Upper lobe of right lung (tissue), 1 donor: ENCODE measurements at regions not wholly inside any gene's neighbourhood (a gene's known extent, or its start where the extent isn't known, plus 50 kb on each side); places are given as distances from the start of the nearest gene placed in this dataset.

ENCODE experiments used
- ATAC-seq: fragments of 200-7000 bp; cut with Tn5 transposase; one replicate; pipeline ENCODE4 v1.9.1; 2020; ENCODE audit warnings: mild to moderate bottlenecking, moderate library complexity
- DNase-seq: peaks from one replicate; pipeline ENCODE4 v3.0.0-alpha.2; 2020
- H3K27ac ChIP-seq: fragments of 200-600 bp; one replicate; pipeline ENCODE4 v1.8.0; 2022
- H3K27me3 ChIP-seq: fragments of 200-600 bp; one replicate; pipeline ENCODE4 v1.8.0; 2022; ENCODE audit warnings: mild to moderate bottlenecking
- H3K36me3 ChIP-seq: fragments of 200-600 bp; one replicate; pipeline ENCODE4 v1.8.0; 2022
- H3K4me1 ChIP-seq: fragments of 200-600 bp; one replicate; pipeline ENCODE4 v1.8.0; 2022
- H3K4me3 ChIP-seq: fragments of 200-600 bp; one replicate; pipeline ENCODE4 v1.8.0; 2022; ENCODE audit warnings: mild to moderate bottlenecking
- H3K9me3 ChIP-seq: fragments of 200-600 bp; one replicate; pipeline ENCODE4 v1.8.0; 2022
- intact Hi-C: fragments of 100-400 bp; cut with DNase I; formaldehyde crosslinking; loops from one replicate; pipeline ENCODE4 v1.11.0; 2022
- TF ChIP-seq, protein P1 (sequence below): fragments of 200-600 bp; IDR thresholded peaks from one replicate; pipeline ENCODE4 v1.8.0; 2022; ENCODE audit warnings: antibody characterized with exemption
- donor health status: DM: no; HTN: yes; CAD: no; lungs with severe emphysema.

DNA sequence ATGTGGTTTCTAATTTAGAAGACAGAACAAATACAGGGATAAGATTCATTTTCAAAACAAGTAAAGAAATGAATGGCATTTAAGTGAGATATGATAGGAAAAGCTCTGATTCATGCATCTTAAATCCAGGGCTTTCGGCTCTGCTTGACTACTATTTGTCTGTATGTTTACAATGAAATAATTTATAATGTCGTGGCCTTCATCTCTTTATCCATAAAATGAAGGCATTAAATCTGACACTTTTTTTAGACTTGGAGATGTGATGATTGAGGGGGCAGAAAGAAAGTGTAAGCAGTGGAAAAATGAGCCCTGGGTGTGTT, 115.7 kb upstream of the KIT start:
- DNase-seq (no peak), ATAC-seq (no peak)
- H3K27ac ChIP-seq, result no peak overlapping the region
- H3K4me1 ChIP-seq, result peaks cover 7% of the 10 kb centered on the region
- H3K9me3 ChIP-seq, result no peaks in the 10 kb centered on the region
- H3K4me3 ChIP-seq, result no peak overlapping the region
- no peaks in the 10 kb centered on the region for H3K36me3 ChIP-seq
- no peaks in the 10 kb centered on the region for H3K27me3 ChIP-seq
- intact Hi-C loops, result no loop called here
- TF ChIP-seq, protein P1, sequence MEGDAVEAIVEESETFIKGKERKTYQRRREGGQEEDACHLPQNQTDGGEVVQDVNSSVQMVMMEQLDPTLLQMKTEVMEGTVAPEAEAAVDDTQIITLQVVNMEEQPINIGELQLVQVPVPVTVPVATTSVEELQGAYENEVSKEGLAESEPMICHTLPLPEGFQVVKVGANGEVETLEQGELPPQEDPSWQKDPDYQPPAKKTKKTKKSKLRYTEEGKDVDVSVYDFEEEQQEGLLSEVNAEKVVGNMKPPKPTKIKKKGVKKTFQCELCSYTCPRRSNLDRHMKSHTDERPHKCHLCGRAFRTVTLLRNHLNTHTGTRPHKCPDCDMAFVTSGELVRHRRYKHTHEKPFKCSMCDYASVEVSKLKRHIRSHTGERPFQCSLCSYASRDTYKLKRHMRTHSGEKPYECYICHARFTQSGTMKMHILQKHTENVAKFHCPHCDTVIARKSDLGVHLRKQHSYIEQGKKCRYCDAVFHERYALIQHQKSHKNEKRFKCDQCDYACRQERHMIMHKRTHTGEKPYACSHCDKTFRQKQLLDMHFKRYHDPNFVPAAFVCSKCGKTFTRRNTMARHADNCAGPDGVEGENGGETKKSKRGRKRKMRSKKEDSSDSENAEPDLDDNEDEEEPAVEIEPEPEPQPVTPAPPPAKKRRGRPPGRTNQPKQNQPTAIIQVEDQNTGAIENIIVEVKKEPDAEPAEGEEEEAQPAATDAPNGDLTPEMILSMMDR, result no peak

DNA sequence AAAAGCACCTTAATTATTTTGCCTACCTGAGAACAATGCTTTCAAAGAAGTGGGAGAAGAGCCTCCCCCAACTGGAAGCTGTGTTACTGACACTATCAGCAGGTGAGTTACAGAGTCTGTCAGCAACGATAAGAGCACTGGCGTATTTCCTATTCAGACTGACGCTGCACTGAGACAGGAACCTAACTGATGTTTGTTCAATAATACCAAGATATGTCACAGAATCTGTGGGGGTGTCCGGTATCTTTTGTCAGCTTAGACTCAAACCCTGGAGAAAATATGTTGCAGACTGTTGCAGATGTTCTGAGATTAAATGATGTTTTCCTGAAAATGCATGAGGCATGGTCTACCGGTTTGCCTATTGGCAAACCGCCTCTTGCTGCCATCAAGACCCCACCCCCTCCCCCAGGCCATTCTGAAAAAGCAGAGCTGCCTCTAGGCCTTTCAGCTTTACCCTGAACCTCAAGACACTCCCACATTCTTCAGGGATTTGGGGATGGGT, 115.2 kb upstream of the KIT start:
- ATAC-seq, result no peak
- no peak for DNase-seq
- intact Hi-C loops, result no loop called here
- H3K27ac ChIP-seq, result no peak overlapping the region
- H3K36me3 ChIP-seq, result no peaks in the 10 kb centered on the region
- H3K27me3 ChIP-seq, result no peaks in the 10 kb centered on the region
- TF ChIP-seq, protein P1, result no peak
- H3K4me1 ChIP-seq, result peaks cover 7% of the 10 kb centered on the region
- H3K4me3 ChIP-seq, result no peak overlapping the region
- H3K9me3 ChIP-seq, result no peaks in the 10 kb centered on the region

DNA sequence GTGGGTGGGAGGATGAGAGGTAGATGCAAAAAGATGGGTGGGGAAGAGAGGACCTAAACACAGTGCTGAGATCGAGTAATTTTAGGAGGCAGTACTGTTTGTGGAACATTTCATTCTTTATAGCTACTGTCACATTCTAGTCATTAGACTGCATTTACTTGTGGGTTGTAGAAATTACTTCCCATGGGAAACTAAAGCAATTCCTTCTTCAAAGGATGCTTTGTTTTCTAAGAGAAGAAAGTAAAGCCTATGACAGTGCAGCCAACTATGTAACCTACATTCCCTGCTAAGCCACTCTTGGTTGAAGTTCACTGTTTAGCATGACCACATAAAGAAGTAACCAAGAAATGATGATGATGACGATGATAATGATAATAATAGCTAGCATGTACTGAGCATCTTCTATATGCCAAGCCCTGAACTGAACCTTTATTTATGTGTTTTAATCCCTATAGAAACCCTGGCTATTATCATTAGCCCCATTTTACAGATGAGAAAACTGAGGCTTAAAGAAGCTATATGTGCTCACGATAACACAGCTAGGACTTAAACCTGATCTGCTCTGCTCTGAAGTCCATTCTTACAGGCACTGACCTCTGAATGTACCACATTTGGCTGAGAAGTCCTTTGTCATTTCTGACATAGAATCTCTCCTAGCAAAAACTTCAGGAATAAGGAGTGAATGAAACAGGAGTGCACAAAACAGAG, 114.5 kb upstream of the KIT start:
- TF ChIP-seq, protein P1, result no peak
- Histone ChIP-seq H3K36me3 (no peaks in the 10 kb centered on the region), H3K4me3 (no peak overlapping the region), H3K4me1 (peaks cover 7% of the 10 kb centered on the region), H3K27me3 (no peaks in the 10 kb centered on the region), H3K27ac (no peak overlapping the region), H3K9me3 (no peaks in the 10 kb centered on the region)
- no peak for DNase-seq
- no peak for ATAC-seq
- intact Hi-C loops, result no loop called here

DNA sequence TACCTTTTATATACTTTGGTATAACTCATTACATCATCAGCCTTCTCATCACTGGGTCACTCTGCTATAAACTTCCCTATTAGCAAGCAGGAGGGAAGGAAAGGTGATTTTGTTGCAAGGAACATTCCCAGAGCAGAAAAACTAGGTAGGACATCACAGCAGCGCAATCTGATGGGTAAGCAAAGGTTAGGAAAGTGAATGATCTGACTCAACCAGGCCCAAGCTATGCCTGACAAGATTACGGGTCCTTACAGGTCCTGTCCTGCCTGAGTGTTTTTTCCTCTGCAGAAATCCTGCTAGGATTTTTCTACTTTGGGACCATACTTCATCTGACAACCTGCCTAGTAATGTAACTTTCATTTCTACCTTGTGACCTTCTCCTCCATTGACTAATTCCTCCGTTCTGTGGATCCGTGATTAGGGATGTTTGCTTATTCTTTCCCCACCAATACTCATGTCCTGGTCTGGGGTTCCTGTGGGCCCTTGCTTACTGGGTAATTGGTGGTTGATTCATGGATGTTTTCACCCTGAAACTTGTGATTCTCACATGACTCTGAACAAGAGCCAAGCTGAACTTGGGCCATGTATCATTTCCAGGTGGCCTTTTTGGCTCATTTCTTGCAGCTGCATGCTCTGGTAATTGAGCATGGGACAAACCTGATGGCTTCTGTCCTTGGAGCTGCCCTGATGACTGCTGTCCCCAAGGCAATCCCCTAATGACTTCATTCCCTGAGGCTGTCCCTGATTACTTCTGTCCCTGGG, 111.9 kb upstream of the KIT start:
- H3K9me3 ChIP-seq, result no peaks in the 10 kb centered on the region
- no peaks in the 10 kb centered on the region for H3K27me3 ChIP-seq
- no peaks in the 10 kb centered on the region for H3K36me3 ChIP-seq
- no peak overlapping the region for H3K27ac ChIP-seq
- DNase-seq (no peak), ATAC-seq (no peak)
- H3K4me1 ChIP-seq, result peaks cover 4% of the 10 kb centered on the region
- intact Hi-C loops, result no loop called here
- TF ChIP-seq, protein P1, result no peak
- H3K4me3 ChIP-seq, result no peak overlapping the region

DNA sequence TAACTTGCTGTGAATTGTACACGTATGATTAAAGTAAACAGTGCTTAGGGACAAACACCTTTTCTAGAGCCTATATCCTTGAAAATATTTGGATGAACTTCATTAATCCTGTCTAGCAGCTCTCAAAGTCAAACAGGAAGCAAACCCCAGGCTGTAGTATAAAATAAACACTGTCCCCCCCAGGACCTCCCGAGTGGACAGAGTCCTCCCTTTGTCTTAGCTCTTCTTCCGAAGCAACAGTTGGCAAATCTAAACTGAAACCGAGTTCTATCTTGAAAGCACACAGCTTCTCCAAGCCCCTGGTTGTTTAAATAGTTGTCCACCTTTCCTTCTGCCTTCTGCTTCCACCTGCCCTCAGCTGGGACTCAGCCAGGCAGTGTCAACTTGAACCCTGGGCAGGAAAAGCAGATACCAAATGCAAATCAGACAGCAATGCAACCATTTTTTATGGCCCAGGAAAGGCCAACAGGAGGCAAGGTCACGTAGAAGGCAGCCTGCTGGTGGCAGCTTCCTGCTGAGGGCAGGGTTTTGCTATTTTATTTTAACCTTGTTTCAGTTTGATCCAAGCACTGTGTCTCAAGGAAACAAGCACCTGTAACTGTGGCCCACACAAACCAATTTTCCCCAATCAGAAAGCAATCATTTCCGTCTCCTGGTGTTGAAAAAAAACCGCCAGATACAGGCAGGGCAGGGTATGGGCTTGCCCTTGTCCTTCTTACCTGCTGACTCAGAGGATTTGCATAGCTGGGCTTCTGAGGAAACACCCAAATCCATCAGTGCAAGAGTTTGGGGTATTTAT, 110.3 kb upstream of the KIT start:
- Histone ChIP-seq H3K4me3 (no peak overlapping the region), H3K9me3 (no peaks in the 10 kb centered on the region), H3K36me3 (no peaks in the 10 kb centered on the region), H3K27ac (no peak overlapping the region), H3K4me1 (peaks cover 4% of the 10 kb centered on the region), H3K27me3 (no peaks in the 10 kb centered on the region)
- ATAC-seq (no peak), DNase-seq (no peak)
- intact Hi-C loops, result no loop called here
- TF ChIP-seq, protein P1, result no peak
